Keratinocyte (primary cell): ENCODE measurements at regions not wholly inside any gene's neighbourhood (a gene's known extent, or its start where the extent isn't known, plus 50 kb on each side); places are given as distances from the start of the nearest gene placed in this dataset.

Experiments
- CTCF ChIP-seq, 3 experiments: IDR thresholded peaks in 1 of 3; conservative IDR thresholded peaks in 1 of 3; optimal IDR thresholded peaks in 1 of 3; 2 replicates in 2 of 3; 3 replicates in 1 of 3; pipeline versions ENCODE3 to v1.5.1; 2011; ENCODE audit warnings: low read length in 3 of 3, mild to moderate bottlenecking in 3 of 3, moderate library complexity in 2 of 3, control low read depth in 1 of 3, inconsistent platforms in 1 of 3; ENCODE audit not compliant: insufficient read depth in 2 of 3; ENCODE audit errors: extremely low read depth in 1 of 3
- EZH2 ChIP-seq: IDR thresholded peaks from one replicate; pipeline ENCODE4 v1.6.1; 2012; ENCODE audit warnings: inconsistent platforms, mild to moderate bottlenecking, low read length, moderate library complexity

- TF ChIP-seq CTCF (optimal IDR thresholded peaks at IDR 0.05 in 1 of 3, IDR thresholded peaks at IDR 0.05 in 1 of 3, conservative IDR thresholded peaks at IDR 0.05 in 1 of 3; ENCODE audit: extremely low read depth in 1 of 3, insufficient read depth in 2 of 3, low read length in 3 of 3) (no peak), EZH2 (no peak)
Observed at GRCh38 chr14:38517426-38517825, 261.5 kb upstream of the CLEC14A start.
